NCI-H2081 (cell line): ENCODE measurements at regions not wholly inside any gene's neighbourhood (a gene's known extent, or its start where the extent isn't known, plus 50 kb on each side); places are given as distances from the start of the nearest gene placed in this dataset.
"Not testable (repeated sequence)": the region's sequence is repeated elsewhere in the genome, so short reads cannot be mapped to it uniquely, and the experiment has no call there.

Experiments
- DNase-seq, 2 experiments: peaks; one replicate each; lab custom pipeline; 2025; lab: John Stamatoyannopoulos, UW

GRCh38 chr20:53800418-53800817 is 206.8 kb upstream of the ZNF217 start:
- no peak for DNase-seq

DNA sequence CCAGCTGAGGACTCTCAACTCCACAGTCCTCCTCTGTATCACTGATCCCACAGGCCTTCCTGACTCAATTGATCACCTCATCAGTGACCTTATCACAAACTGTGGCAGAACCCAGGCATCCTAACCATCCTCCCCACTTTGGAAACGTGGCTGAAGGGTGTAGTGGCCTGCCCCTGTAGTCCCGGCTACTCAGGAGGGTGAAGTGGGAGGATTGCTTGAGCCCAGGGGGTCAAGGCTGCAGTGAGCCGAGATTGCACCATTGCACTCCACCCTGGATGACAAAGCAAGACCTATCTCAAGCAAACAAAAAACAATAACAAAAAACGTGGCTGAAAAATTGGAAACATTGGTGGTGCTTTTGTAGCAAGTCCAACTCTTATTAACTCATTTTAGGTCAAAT is 203.4 kb upstream of the ZNF217 start:
- no peak for DNase-seq

DNA sequence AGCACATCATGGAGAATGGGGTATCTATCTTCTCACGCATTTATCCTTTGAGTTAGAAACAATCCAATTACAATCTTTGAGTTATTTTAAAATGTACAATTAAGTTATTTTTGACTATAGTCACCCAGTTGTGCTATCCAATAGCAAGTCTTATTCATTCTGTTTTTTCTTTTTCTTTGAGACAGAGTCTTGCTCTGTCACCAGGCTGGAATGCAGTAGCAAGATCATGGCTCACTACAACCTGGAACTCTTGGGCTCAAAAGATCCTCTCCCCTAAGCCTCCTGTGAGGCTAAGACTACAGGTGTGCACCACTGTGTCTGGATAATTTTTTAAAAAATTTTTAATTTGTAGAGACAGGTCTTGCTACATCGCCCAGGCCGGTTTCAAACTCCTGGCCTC is 201.5 kb upstream of the ZNF217 start:
- no peak for DNase-seq

DNA sequence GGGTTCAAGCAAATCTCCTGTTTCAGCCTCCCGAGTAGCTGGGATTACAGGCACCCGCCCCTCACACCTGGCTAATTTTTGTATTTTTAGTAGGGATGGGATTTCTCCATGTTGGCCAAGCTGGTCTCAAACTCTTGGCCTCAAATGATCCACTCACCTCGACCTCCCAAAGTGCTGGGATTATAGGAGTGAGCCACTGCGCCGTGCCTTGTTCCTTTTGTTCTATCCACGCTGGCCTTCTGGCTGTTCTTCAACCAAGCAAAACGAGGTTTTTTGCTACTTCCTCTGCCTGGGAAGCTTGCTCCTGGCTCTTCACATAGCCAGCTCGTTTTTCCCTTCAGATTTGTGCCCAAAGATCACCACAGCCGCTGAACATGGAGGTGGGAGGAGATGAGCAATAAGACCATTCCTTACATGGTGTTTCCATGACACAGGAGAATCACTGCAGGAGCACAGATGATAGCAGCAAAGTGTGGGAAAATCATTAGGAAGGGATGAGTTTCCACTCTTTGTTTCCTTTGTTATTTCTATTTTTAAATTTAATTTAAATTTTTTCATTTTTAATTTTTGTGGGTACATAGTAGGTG is 201.0 kb upstream of the ZNF217 start:
- DNase-seq, result no peak

- no peak for DNase-seq
Observed at GRCh38 chr20:53793783-53794383, 200.2 kb upstream of the ZNF217 start.

- no peak for DNase-seq
Observed at GRCh38 chr20:53792946-53793536, 199.4 kb upstream of the ZNF217 start.

DNA sequence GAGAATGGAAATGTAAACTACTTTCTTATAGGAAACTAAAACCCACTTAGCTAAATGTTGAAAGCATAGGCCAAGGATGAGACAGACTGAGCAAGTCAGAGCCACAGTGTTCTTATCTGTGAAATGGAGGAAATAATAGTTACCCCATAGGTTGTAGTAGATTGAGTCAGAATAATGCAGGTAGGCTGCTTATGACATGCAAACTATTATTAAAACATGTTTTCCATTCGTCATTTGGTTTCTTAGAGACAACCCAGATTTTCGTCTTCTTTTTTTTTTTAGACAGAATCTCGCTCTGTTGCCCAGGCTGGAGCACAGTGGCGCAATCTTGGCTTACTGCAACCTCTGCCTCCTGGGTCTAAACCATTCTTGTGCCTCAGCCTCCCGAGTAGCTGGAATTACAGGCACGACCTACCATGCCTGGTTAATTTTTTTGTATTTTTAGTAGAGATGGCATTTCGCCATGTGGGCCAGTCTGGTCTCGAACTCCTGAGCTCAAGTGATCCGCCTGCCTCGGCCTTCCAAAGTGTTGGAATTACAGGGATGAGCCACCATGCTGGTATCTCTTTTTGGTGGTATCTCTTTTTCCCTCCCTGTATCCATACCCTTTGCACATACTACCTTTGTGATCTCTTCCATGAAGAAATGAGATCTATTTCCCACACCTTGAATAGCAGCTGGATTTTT is 196.5 kb upstream of the ZNF217 start:
- DNase-seq, result no peak

- no peak for DNase-seq
Observed at GRCh38 chr20:53788253-53789022, 194.8 kb upstream of the ZNF217 start.

GRCh38 chr20:53787491-53787931 is 193.9 kb upstream of the ZNF217 start:
- not testable (repeated sequence) for DNase-seq

DNA sequence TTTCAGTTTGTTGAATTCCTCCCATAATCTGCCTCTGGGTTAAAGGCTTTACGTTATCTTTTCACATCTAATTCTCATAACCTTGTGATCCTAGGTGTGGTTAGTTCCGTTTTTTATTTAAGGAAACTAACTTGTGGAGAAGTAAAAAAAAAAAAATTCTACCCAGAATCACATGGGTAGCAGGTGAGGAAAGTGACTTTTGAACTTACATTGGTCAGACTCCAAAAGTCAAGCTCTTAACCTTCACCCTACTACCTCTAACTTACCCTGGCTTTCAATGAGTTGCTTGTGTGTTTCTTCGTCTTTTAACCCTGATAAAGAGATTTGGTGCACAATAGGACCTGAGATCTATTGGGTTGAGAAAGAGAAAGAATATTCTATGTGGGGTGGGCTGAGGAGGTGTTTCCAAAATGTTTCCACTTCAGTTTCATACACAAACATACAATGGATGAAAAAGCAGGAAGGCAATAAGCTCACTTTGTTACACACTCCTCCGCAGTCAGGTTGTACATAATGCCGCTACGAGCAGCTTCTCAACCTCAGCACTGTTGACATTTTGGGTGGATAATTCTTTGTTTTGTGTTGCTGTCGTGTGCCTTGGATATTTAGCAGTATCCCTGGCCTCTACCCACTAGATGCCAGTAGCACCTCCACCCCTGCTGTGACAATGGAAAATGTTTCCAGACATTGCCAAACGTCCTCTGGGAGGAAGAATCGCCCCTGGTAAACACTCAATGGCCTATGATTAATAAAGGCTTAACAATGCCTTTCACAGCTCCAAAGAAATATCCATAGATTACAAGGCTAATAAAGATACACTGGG is 193.0 kb upstream of the ZNF217 start:
- DNase-seq, result peak in 1 of 2 experiments; percentile 8

DNA sequence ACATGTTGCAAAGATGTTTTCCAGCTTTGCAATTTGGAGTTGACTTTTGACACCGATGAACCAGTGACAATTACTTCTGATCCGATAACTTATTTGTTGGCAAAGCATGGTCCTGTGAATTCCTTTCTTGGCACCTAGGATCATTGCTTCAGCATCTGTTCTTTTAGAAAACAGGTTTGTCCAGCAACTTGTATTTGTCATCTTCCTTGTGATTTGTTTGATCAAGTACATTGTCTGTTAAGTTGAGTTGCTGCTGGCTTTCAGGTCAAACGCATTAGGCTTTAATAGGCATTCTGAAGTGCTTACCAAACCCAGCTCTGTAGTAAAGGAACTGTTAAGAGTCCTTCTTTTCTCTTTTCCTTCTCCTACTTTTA is 192.4 kb upstream of the ZNF217 start:
- DNase-seq, result no peak

GRCh38 chr20:53785320-53785719 is 191.7 kb upstream of the ZNF217 start:
- DNase-seq, result no peak

DNA sequence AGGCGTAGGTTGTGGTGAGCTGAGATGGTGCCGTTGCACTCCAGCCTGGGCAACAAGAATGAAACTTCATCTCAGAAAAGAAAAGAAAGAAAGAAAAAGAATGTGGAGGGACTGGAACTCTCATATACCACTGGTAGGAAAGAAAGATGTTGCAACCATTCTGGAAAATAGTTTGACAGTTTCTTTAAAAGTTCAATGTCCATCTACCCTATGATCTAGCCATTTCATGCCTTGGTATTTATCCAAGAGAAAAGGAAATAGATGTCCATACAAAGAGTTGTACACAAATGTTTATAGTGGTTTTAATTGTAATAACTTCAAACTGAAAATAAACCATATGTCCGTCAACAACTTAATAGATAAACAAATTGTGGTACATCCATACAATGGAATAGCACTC is 190.1 kb upstream of the ZNF217 start:
- DNase-seq, result no peak

- no peak for DNase-seq
Observed at GRCh38 chr20:53782612-53783246, 189.1 kb upstream of the ZNF217 start.

GRCh38 chr20:53779822-53780221 is 186.2 kb upstream of the ZNF217 start:
- DNase-seq, result no peak

GRCh38 chr20:53778736-53779135 is 185.1 kb upstream of the ZNF217 start:
- DNase-seq, result no peak

GRCh38 chr20:53778041-53778516 is 184.4 kb upstream of the ZNF217 start:
- no peak for DNase-seq

DNA sequence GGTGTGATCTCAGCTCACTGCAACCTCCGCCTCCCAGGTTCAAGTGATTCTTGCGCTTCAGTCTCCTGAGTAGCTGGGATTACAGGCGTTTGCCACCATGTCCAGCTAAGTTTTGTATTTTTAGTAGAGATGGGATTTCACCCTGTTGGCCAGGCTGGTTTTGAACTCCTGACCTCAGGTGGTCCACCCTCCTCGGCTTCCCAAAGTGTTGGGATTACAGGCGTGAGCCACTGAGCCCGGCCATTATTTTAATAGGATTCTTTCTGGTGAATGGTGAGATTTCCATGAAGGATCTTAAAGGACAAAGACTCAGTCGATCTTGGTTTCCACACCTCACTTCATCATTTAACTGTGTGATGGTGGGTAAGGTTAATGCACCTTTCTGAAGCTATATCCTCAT is 183.8 kb upstream of the ZNF217 start:
- DNase-seq, result not testable (repeated sequence)

GRCh38 chr20:53776858-53777257 is 183.2 kb upstream of the ZNF217 start:
- DNase-seq, result no peak

DNA sequence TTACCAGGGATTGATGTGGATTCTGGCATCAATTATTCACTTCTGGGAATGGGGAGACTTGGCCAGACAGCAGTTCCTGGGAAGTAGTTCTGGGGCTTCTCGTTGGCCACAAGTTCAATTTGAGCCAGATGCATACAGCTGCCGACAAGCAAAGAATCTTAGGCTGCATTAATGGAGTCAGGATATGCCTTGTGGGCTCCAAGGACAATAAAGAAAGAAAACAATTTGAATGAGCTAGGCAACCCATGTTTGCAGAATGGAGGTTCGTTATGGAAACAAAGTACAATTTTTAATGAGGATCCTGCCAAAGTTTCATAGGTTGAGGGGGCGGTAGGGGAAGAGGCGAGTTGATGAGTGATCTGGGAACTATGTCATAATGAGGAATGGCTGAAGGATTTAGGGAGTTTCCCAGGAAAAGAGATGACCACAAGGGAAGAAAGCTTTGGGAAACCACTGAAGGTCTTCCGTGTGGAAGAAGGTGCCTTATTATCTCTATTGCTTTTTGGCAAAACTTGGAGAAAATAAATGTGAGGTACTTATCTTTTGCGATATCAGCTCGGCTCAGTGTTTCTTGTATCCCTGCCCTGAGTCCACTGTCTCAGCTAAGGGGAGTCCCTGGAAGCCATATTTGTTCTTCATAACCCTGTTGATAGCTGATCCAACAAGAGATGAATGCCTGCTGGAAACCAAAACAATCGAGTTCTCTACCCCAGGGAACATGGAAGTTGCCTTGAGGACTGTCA is 181.0 kb upstream of the ZNF217 start:
- no peak for DNase-seq
